IPS DF 4.7 (cell line): ENCODE measurements at regions not wholly inside any gene's neighbourhood (a gene's known extent, or its start where the extent isn't known, plus 50 kb on each side); places are given as distances from the start of the nearest gene placed in this dataset.
"Not testable (repeated sequence)": the region's sequence is repeated elsewhere in the genome, so short reads cannot be mapped to it uniquely, and the experiment has no call there.

Source experiments
- DNase-seq: peaks from one replicate; pipeline ENCODE4 v3.0.0-alpha.2; 2013; ENCODE audit warnings: low spot score; ENCODE audit errors: extremely low read depth

DNA sequence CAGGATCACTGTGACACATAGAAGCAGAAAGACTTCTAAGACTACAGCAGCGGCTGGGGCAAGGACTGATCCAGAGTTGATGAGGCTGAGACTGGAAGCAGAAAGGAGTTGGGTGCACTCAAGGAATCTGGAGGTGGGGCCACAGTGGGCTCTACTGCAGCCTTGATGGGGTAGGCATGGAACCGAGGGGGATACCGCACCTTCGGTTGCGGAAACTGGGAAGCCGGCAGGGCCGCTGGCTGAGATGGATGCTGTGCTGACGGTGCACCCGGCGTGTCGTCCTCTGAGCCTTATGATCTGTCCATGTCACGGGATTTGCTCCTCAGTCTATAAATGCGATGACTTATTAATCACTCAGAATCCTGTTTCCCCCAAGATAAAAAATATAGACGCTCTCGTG is 473.5 kb upstream of the MYT1L start:
- DNase-seq: no peak

DNA sequence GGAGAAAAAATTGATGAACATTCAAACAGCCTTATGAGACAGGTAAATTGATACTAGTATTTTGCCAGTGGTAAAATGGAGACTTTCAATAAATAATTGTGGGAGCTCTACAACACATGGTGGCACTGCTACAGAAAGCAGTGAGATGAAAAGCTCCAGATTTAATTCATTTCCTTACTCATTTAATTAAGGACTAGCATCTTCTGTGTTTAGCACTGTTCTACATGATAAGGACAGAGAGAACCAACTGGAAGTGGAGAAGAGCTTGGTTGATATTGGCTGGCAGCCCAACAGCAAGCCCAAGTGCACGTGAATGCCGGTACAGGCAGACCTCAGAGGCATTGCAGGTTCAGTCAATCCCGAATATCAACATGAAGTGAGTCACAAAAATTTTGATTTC is 470.4 kb upstream of the MYT1L start:
- no peak for DNase-seq

DNA sequence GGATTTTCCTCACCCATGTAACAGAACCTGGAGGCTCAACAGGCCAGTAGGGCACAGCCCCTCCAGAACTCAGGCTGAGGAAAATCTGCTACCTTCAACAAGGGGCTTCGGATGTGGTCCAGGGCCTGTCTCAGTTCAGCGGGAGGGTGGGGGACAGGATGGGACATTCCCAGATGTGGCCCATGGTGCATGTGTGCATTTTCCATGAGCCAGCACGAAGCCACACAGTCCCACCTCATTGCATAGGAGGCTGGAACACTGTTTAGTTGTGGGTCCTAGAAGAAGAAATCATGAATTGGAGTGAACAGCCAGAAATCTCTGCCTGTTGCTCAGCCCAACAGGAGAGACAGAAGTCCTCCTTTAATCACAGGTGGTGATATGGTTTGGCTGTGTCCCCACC is 469.6 kb upstream of the MYT1L start:
- DNase-seq: no peak

DNA sequence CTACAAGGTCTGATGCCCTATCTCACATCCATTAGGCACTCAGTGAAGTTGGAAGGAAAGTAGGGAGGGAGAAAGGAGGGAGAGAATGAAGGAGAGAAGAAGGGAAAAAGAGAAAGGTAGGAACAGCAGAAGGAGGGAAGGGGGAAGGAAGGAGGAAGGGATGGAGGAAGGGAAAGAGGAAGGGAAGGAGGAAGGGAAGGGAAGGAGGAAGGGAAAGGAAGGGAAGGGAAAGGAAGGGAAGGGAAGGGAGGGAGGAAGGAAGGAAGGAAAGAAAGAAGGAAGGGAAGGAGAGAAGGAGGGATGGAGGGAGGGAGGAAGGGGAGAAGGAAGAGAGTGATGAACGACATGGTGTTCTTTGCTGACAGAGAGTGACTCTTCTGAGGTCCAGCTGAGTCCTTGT is 468.9 kb upstream of the MYT1L start:
- no peak for DNase-seq

DNA sequence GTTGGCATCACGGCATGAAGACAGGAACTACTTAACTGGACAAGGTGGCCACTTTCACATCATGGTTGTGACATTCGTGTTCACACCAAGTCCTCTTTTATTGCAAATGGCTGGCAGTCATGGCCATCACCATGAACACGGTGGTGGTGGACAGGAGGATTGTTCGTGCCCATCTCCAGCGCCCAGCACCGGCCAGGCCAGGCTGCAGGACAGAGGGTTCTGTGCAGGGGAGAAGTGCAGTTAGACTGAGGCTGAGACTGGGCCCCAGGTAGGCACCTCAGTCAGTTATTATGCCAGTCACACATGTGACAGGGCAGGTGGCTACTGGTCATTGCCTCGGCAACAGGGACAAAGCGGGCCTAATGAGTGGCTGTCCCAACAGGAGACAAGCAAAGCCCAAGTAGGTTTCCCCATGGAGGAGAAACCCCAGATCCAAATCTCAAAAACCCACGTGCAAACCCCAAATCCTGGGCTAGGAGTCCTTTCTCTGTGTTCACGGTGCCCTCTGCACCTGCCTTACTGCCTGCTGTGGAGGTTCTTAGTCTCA is 468.1 kb upstream of the MYT1L start:
- DNase-seq: no peak

DNA sequence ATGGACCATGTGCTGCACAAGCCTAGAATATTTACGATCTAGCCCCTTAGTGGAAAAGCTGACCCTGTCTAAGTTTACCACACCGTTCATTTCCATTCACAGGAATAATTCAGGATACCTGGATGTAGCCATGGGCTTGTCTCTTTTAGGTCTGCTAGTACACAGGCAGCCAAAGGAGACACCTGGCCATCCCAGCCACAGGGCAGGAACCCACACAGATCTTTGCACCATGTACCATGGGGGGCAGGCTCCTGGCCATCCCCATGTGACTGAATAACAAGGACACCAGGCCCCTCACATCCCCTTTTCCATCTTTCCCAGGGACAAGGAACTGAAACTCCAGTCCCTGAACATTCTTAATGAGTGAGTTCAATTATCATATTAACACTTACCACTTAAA is 467.3 kb upstream of the MYT1L start:
- no peak for DNase-seq

DNA sequence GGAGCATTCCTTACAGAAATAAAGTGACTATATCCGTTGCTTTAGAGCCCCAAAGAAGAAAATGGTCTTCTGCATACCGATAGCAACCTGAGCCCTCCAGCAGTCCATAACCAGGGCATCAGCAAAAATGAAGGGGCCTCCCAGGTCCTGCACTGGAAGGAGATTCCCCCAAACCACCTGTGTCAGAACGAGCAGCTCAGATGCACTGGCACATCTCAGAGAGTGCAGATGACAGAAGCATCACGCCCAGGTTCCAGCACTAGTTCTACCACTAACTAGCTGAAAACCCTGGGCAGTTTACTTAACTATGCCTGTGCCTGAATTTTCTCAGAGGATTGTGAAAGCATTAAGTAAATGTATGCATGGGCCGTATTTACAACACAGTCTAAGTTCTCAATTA is 466.7 kb upstream of the MYT1L start:
- DNase-seq: no peak

DNA sequence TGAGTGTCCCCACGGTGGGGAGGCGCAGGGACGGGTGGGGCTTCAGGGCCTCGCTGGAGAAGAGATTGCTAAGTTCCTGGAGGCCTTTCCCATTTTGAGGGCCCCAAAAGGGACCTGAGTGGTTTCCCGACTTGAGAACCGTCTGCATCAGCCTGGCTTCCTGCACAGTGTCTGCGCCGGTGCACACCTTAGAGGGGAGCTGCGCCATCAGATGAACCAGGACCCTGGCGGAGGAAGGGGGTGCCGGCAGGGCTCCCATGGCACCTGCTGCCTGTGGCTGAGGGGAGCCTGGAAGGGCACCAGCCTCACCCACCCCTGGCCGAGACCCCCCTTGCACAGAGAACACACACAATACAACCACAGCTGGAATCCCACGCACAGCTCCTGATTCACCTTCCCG is 465.1 kb upstream of the MYT1L start:
- no peak for DNase-seq

DNA sequence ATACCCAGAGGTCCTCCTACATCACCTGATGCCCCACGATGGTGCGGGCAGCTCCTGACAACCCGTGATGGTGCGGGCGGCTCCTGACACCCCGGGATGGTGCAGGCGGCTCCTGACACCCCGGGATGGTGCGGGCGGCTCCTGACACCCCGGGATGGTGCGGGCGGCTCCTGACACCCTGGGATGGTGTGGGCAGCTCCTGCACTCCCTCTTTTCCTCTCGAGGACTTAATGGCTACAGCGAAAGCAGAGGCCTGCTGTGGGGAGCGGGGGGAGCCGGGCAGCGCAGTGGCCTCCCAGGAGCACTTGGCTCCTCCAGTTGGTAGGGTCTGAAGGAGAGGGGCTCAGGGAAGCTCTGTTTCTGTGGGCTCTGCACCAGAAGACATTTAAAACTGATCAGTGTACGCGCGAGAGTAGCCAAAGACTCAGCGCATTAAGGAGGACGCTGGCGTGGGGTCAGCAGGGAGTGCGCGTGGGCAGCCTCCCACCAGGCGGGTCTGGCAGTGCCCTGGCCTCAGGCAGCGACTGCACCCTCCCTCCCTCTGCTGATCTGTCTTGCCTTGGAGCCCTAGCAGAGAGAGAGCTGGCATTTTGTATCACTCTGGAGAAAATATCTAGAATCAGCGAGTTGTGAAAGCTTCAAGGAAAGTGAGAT is 464.5 kb upstream of the MYT1L start:
- no peak for DNase-seq

DNA sequence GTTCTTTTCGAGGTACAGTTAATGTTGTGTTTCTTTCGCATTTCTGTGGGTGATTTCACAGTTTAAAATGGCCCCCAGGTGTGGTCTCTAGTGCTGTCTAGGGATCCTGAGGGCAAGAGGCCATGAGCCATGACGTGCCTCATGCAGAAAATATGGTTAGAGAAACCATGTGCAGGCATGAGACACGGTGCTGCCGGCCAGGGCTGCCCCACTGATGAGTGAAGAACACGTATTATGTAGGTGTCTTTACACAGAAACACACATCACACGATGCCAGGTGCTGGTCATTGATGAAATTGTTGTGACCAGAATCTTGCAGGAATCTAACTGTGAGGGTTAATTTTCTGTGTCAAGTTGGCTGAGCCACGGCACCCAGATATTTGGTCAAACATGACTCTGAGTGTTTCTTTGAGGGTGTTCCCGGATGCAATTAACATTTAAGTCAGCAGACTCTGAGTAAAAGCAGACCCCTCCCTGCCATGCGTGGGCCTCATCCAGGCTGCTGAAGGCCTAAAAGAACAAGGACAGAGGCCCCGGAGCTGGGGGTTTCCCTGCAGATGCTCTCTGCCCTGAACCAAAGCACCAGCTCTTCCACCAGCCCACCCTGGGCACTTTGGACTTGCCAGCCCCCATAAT is 463.0 kb upstream of the MYT1L start:
- no peak for DNase-seq

DNA sequence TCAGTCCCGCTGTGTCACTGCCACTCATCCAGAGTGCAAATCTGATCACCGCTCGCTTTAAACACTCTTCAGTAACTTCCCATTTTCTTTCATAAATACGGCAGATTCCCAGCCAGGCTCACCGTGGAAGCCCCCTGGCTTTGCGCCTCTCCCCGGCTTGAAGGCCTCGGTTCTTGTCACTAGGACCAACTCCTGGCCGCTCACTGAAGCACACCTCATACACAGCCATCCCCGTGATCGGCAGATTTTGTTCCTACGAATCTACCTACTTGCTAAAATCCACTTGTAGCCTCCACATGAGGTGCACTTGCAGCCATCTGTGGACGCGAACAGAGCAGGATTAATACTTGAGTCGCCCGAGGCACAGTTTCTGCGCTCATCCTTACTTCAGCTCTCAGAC is 462.4 kb upstream of the MYT1L start:
- no peak for DNase-seq

DNA sequence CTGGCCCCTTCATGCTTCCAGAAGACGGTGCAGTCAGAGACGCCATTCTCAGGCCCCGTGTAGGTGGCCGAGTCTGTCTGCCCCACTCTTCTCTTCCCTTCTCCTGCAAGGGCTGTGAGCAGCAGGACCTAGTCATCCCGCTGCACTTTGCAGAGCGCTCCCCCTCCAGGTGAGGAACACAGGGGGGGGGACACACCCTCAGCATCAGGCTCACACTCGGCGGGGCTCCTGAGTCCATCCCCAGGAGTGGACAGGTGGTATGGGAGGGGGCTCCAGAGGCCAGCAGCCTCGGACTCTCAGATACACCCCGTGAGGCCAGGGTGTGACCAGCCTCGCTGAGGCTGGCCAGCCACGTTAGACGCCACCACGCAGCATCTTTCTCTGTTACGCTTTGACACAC is 460.5 kb upstream of the MYT1L start:
- no peak for DNase-seq

DNA sequence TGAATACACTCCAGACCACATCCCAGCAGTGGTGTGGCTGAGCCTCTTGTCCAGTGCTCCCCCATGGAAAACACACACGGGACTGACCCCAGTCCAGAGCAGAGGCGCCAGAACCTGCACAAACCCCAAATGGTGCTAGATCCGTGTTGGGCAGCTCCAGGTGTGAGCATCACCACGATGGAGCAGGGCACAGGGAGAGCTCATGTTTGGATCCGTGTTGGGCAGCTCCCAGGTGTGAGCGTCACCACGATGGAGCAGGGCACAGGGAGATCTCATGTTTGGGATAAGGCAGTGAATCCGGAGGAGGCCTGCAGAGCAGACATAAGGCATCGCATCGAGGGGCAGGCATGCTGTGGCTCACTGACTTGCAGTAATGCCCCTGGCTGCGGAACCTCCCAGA is 460.0 kb upstream of the MYT1L start:
- no peak for DNase-seq

DNA sequence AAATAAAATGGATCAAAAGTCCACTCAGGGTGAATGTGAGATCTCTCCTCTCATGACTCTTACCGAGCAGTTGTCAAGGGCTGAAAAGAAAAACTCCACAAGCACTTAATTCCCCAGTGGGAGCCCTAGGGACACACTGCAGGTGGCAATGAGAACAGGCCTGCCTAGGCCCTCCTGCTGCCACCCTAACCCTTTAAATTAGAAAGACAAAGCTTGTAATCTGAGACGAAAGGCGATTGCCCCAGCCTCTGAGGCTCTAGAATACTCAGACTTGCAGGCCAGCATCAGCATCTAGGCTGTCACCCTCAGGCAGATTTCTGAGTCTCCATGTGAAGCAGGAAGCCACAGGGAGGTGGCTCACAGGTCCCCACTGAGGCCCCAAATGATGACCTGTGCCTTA is 457.0 kb upstream of the MYT1L start:
- peak; percentile 58 for DNase-seq

DNA sequence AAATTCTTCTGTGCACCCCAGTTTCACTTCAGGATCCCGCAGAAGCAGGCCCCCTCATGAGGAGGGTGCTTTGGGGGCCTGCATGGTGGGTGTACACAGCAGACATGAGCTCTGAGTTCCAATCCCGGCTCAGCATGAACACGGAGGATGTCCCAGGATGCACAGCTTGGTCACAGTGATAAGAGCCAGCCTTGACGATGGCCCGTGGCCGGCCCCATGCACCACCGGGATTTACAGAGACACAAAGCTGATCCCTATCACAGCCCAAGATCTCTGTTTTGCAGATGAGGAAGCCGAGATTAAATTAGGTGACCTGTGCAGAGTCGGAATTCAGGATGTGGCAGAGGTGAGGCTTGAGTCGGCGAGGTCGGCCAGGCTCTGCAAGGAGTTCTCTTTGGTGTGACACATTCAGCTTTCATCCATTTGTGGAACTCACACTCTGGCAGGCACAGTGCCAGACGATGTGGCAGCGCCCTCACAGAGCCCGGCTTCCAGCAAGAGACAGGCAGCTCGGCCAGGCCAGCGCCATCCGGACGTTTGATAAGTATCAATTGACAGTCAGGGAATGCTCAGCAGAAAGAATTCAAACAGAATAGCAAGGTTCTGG is 456.3 kb upstream of the MYT1L start:
- no peak for DNase-seq

DNA sequence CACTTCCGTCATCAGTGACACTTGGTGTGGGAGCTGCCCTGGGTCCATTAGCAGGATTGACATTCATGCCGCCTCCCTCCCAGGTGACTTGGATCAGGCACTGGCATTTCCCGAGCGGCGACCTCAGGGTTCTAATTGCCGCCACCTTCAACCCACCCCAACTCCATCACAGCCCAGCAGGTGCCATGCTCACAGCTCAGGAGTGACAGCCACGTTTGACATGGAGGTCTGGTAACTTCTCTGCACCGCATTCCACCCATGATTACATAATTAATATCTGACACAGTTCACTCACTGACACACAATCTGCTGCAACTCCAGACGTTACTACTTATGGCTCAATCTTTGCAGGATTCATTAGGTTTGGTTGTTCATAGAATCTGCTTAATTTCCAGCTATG is 450.9 kb upstream of the MYT1L start:
- DNase-seq: no peak

DNA sequence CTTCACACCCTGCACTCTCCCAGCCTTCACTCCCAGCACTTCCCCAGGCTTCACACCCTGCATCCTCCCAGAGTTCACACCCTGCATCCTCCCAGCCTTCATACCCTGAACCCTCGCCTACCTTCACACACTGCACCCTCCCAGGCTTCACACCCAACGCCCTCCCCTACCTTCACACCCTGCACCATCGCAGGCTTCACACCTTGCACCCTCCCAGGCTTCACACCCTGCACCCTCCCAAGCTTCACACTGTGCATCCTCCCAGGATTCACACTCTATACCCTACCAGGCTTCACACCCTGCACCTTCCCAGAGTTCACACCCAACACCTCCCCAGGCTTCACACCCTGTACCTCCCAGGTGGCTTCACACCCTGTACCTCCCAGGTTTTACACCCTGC is 448.7 kb upstream of the MYT1L start:
- no peak for DNase-seq

DNA sequence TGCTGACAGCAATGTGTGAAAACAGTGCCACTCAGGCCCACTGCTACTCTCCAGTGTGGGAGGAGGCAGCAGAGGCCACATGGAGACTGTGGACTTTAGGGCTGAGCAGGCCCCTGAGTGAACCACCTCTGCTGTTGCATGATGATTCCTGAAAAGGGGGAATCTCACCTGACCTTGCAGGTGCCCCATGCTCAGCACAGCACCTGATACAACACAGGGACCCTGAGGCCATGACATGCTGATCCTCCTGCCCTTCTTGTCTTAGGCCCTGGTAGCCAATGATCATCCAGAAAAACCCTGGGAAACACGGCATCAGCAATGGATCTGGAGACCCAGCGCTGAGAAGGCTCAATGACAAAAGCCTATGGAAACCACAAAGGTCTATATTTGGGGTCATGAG is 446.8 kb upstream of the MYT1L start:
- no peak for DNase-seq

DNA sequence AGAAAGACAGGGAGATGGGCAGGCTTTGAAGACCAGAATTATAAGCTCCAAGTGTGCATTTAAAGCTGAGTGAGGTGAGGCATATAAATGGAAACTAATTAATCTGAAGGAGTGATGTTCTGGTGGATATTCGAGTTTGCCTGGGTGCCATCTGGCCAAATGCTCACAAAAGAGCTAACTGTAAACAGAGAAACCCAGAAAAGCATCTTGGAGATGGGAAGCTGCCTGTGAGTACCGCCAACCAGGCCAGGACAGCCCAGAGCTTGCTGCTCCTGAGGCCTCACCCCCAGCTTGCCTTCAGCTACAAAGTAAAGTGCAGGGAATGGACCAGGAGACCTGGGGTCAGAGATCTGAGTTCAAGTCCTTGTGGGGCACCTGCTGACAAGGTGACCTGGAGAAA is 446.1 kb upstream of the MYT1L start:
- no peak for DNase-seq

DNA sequence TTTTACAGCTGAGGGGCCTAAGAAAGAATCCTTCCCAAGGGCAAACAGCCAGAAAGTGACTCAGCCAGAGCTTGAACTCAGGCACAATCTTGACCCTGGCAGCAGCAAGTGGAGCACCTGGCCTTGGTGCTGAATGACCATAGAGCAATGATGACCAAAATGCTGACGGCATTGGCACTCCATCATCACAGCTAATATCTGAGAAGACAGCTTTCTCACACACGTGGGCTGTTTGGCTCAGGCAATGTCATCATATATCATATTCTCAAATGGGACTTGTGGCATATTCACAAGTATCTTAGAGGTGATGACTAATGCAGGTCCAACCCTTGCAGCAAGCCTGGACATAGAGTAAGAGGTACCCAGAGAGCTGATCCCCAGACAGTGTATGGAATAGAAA is 443.9 kb upstream of the MYT1L start:
- no peak for DNase-seq

DNA sequence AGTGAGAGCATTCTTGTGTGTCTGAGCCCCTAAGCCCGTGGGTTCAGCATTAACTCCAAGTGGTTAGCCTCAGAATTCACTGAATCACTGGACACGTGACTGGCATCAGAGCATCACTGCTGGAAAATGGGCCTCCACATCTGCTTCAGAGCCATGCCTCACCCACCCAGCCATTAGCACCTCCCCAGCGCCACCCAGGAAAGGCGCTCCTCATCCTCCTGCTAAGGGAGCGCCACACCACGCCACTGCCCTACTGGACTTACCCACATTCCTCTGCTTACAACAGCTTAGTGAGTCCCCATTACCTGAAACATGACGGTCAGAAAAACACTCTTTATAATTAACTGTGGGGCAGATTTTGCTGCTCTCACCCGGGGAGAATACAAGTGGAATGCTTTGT is 442.6 kb upstream of the MYT1L start:
- DNase-seq: no peak

DNA sequence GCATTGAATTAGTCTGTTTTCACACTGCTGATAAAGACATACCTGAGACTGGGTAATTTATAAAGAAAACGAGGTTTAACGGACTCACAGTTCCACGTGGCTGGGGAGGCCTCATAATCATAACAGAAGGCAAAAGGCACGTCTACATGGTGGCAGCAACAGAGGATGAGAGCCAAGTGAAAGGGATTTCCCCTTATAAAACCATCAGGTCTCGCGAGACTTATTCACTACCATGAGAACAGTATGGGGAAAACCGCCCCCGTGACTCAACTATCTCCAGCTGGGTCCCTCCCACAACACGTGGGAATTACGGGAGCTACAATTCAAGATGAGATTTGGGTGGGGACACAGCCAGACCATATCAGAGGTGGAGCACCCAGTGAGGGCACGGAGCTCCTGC is 442.0 kb upstream of the MYT1L start:
- DNase-seq: not testable (repeated sequence)
